GM19035 (cell line): ENCODE measurements at regions not wholly inside any gene's neighbourhood (a gene's known extent, or its start where the extent isn't known, plus 50 kb on each side); places are given as distances from the start of the nearest gene placed in this dataset.

Source experiments
- ATAC-seq: cut with Tn5 transposase; IDR thresholded peaks from one replicate; pipeline ENCODE4 v1.9.1; 2021; ENCODE audit not compliant: unreplicated experiment

- ATAC-seq: no peak
These were observed 175.6 kb downstream of the FOXA2 start for GRCh38 chr20:22408521-22409402.

- no peak for ATAC-seq
These were observed 176.9 kb downstream of the FOXA2 start for GRCh38 chr20:22407237-22408193.

DNA sequence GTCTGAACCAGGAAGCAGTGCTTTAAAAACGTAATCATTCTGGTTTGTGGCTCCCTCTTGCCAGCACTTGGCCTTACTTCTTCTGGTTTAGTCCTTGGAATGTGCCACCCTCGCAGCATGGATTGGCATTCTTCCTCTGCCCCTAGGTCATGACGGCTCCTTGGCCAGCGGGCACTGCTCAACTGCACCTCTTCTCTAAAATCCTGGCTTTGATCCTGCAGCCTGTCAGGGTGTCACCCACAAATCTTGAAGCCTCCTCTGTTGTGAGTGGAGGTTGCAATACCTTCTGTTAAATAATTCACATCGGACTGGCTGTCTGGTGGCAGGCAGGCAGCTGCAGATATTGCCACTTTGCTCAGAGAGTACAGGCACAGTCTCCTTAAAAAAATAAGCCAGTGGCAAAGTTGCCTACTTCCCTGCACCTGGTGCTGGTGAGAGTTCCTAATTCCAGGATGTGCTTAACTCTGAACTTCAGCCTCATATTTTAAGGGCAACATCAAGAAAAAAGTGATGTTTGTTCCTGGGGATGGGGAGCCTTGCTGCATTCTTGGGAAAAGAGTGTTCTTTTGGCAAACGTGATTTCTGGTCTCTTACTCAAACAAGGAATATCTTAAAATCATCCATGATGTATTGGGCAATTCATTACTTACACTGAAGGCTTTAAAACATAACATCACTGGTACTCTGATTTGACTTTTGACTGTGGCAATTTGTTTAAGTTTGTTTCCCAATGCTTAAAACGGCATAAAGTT is 179.8 kb downstream of the FOXA2 start:
- ATAC-seq: no peak

DNA sequence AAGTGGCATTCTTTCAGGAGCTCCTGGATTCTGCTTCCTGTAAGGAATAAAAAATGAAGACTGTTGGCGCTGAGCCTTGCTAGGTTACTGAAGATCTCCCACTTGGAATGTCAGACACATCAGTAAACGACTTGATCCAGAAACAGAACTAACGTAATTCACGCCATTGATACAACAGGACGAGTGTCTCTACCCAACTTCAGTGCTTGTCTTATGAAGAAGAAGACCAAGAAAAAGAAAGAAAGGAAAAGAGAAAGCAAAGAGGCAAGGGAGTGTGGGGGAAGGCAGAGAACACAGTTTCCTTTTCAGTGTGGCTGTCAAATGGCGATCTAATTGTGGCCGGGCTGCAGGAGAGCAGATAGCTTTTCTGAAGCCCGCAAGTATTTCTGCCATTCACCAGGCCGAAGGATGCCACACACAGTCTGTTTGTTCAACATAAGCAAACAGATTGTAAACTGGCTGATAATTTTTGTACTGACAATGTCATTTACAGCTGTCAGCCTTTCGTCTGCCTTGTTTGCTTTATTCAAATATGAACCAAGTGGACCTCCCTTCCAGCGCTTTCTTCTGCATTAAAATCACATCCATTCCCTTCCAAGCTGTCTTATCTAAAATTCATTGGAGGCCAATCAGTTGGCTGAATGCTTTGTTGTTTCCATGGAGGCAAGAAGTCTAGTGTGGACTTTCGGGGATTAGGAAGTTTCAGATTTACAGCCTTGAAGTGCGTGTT is 180.6 kb downstream of the FOXA2 start:
- peak; percentile 72 for ATAC-seq

- peak; percentile 24 for ATAC-seq
These were observed 181.2 kb downstream of the FOXA2 start for GRCh38 chr20:22403022-22403631.

DNA sequence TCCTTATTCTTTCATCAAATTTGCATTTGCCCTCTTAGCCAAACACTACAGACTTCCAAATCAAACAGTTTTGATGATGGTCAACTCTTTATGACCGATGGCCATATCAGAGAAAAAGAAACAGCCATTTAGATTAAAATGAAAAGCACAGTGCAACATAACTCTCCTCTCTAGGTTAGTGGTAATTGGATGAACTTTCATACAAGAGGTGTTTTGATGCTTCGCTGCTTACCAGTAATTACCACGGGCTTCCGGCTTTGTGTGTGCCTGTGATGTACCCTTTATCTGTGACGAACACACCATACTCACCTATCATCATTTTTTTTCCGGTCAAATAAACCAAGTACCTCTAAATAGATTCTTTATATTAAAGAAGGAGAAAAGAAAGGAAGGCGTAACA is 181.8 kb downstream of the FOXA2 start:
- ATAC-seq: no peak

DNA sequence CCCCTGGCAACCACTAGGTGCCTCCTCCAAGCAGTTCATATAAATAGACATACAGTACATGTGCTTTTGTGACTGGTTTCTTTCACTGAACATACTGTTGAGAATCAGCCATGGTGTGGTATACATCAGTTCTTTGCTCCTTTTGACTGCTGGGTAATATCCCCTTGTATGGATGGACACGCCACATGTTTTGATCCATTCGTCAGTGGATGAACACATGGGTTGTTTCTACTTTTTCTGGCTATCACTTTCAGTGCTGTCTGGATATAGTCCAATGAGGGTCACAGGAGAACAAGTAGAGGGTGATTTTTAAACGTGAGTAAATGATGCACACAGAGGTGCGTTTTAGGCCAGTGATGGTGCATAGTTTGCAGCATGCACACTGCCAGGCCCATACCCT is 183.9 kb downstream of the FOXA2 start:
- ATAC-seq: no peak

DNA sequence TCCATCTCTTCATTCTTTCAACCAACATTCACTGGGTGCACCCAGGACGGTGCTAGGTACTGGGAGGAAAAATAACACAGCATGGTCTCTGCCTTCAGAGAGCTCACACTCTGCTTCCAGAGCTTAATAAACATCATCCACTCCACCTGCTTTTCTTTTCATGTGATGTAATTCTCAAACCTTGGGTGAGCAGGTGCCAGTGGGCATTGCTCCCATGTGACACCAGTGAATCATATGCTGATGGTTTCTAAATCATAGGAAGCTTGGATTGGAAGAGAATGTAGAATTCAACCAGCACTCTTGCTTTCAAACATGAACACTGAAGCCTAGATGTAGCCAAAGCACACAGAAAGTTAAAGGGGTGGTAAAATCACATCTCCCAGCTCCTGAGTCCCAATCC is 189.8 kb downstream of the FOXA2 start:
- ATAC-seq: no peak

GRCh38 chr20:22390543-22390903 is 193.8 kb downstream of the FOXA2 start:
- no peak for ATAC-seq

GRCh38 chr20:22389836-22390542 is 194.4 kb downstream of the FOXA2 start:
- ATAC-seq: no peak

GRCh38 chr20:22387452-22387851 is 196.9 kb downstream of the FOXA2 start:
- peak; percentile 51 for ATAC-seq

DNA sequence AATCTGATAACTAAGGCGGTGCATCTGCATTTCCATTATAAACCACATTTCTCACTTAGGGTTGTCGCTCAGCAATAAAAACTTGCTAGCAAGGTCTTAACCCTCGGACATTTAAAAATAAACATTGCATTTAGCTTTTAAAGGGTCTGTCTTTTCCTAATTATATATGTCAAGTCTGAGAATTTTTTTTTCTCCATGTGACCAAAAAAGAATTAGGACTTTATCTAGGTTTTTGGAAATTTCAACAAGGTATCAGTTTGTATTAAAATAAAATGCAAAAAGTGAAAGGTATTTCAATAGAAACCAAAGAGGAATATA is 198.1 kb downstream of the FOXA2 start:
- ATAC-seq: no peak

- no peak for ATAC-seq
These were observed 198.6 kb downstream of the FOXA2 start for GRCh38 chr20:22385602-22386305.

- ATAC-seq: no peak
These were observed 199.4 kb downstream of the FOXA2 start for GRCh38 chr20:22384978-22385377.

- no peak for ATAC-seq
These were observed 201.2 kb downstream of the FOXA2 start for GRCh38 chr20:22383156-22383555.

DNA sequence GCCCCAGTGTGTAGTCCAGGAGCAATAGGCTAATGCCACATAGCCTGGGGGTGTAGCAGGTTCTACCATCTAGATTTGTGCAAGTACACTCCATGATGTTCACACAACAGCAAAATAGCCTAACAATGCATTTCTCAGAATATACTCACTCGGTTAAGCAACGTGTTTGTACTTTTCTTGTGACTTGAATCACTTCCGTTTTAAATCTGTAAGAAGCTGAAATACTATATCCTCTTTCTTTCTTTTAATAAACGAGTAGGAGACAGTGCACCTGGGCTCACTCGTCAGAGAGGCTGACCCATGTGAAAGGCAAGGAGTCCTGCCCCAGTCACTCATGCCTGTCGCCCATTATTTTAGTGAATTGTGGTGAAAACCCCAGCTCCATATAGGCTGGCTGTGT is 201.6 kb downstream of the FOXA2 start:
- peak; percentile 56 for ATAC-seq

GRCh38 chr20:22381812-22382416 is 202.5 kb downstream of the FOXA2 start:
- ATAC-seq: no peak

DNA sequence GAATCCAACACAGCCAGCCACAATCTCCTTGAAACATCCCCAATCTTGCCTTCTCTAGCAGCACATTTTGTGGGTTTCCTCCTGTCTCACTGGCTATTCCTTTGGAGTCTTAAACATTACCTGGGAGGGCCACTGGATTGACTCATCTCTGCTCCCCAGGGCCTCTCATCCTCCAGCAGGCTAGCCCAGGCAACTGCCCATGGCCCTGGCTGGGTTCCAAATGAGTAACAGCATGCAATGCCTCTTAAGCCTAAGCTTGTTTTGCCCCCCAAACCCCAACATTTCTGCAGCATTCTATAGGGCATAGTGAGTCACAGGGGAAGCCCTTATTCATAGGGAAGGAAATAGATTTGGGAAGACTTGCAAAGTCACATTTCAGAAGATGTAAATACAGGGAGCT is 204.9 kb downstream of the FOXA2 start:
- no peak for ATAC-seq
